H1 (cell line): ENCODE measurements at regions not wholly inside any gene's neighbourhood (a gene's known extent, or its start where the extent isn't known, plus 50 kb on each side); places are given as distances from the start of the nearest gene placed in this dataset.

Source experiments
- CTCF ChIA-PET: fragments of 300-600 bp; sonication (Branson Sonifier 250); formaldehyde crosslinking; loops from one replicate; lab custom pipeline; 2021; ENCODE audit not compliant: partially characterized antibody; lab: Charles Lee
- POLR2A ChIA-PET: fragments of 300-600 bp; sonication (Branson Sonifier 250); formaldehyde crosslinking; loops from one replicate; lab custom pipeline; 2021; ENCODE audit warnings: inconsistent platforms; ENCODE audit not compliant: partially characterized antibody; lab: Charles Lee
- DNase-seq, 2 experiments: peaks; one replicate each; pipeline versions ENCODE4 v3.0.0 to v3.0.0-alpha.2; 2010 to 2022; ENCODE audit warnings: low spot score in 2 of 2, low read depth in 1 of 2, mixed read lengths in 1 of 2
- FAIRE-seq: peaks from 2 replicates; lab custom pipeline; 2011; peaks lifted over from hg19 to GRCh38; lab: Jason Lieb, UNC
- H2AFZ ChIP-seq: 2 replicates; pipeline ENCODE4 v1.8.1; 2012; ENCODE audit warnings: low read length, inconsistent platforms
- H2AK5ac ChIP-seq: 2 replicates; pipeline ENCODE4 v1.6.1; 2013; ENCODE audit warnings: low read depth, low read length
- H2BK120ac ChIP-seq: replicated peaks from 2 replicates; pipeline ENCODE3; 2013; ENCODE audit warnings: low read depth, low read length, inconsistent platforms
- H2BK12ac ChIP-seq: 2 replicates; pipeline ENCODE4 v1.6.1; 2013; ENCODE audit warnings: low read depth, low read length
- H2BK15ac ChIP-seq: 2 replicates; pipeline ENCODE4 v1.6.1; 2013; ENCODE audit warnings: low read length
- H2BK20ac ChIP-seq: 2 replicates; pipeline ENCODE4 v1.6.1; 2013; ENCODE audit warnings: low read length
- H2BK5ac ChIP-seq: 2 replicates; pipeline ENCODE4 v1.6.1; 2013; ENCODE audit warnings: low read depth, low read length
- H3K14ac ChIP-seq: 2 replicates; pipeline ENCODE4 v1.6.1; 2013; ENCODE audit warnings: inconsistent platforms; ENCODE audit not compliant: insufficient read length
- H3K18ac ChIP-seq: 2 replicates; pipeline ENCODE4 v1.6.1; 2013; ENCODE audit warnings: low read length; ENCODE audit errors: extremely low read depth
- H3K23ac ChIP-seq: 2 replicates; pipeline ENCODE4 v1.6.1; 2013; ENCODE audit warnings: inconsistent platforms; ENCODE audit not compliant: insufficient read length
- H3K23me2 ChIP-seq: 2 replicates; pipeline ENCODE4 v1.6.1; 2013; ENCODE audit warnings: low read depth, low read length
- H3K27ac ChIP-seq: 2 replicates; pipeline ENCODE4 v1.6.1; 2011; ENCODE audit warnings: low read depth, low read length, inconsistent platforms
- H3K27me3 ChIP-seq, 4 experiments: replicated peaks in 1 of 4; 1 replicate in 1 of 4; 2 replicates in 3 of 4; pipeline versions ENCODE4 v1.6.1 to v1.8.1; 2011 to 2013; ENCODE audit warnings: low read length in 3 of 4, mild to moderate bottlenecking in 3 of 4, inconsistent platforms in 2 of 4, mixed read lengths in 2 of 4, moderate library complexity in 1 of 4; ENCODE audit not compliant: control insufficient read depth in 3 of 4, insufficient read depth in 3 of 4; ENCODE audit errors: extremely low read depth in 1 of 4
- H3K36me3 ChIP-seq, 4 experiments: 2 replicates each; pipeline versions ENCODE4 v1.6.1 to v1.8.1; 2011 to 2013; ENCODE audit warnings: mild to moderate bottlenecking in 4 of 4, low read length in 3 of 4, moderate library complexity in 2 of 4, control low read depth in 1 of 4, inconsistent platforms in 1 of 4; ENCODE audit not compliant: insufficient read depth in 4 of 4, control insufficient read depth in 2 of 4
- H3K4ac ChIP-seq: replicated peaks from 2 replicates; pipeline ENCODE3; 2013; ENCODE audit warnings: low read length, low read depth, mixed read lengths, inconsistent platforms; ENCODE audit not compliant: insufficient read length
- H3K4me1 ChIP-seq, 4 experiments: replicated peaks in 1 of 4; 1 replicate in 1 of 4; 2 replicates in 3 of 4; pipeline versions ENCODE4 v1.6.1 to v1.8.1; 2011 to 2013; ENCODE audit warnings: low read length in 3 of 4, inconsistent platforms in 2 of 4, mixed read lengths in 1 of 4; ENCODE audit not compliant: insufficient read depth in 4 of 4, control insufficient read depth in 3 of 4
- H3K4me2 ChIP-seq, 2 experiments: 2 replicates each; pipeline versions ENCODE4 v1.6.1 to v1.8.1; 2011 to 2013; ENCODE audit warnings: low read depth in 2 of 2, low read length in 2 of 2, control low read depth in 1 of 2, inconsistent platforms in 1 of 2, mild to moderate bottlenecking in 1 of 2; ENCODE audit not compliant: insufficient read depth in 1 of 2
- H3K4me3 ChIP-seq, 4 experiments: fragments of 200-600, 300-600 bp in 1 of 4; sonication (generic), shearing (Covaris generic), sonication (Bioruptor Twin) in 1 of 4; 2 replicates each; pipeline versions ENCODE4 v1.5.1 to v1.8.1; 2011 to 2016; ENCODE audit warnings: low read length in 4 of 4, low read depth in 3 of 4, control low read depth in 2 of 4, inconsistent platforms in 2 of 4, mild to moderate bottlenecking in 2 of 4, mixed read lengths in 1 of 4, moderate library complexity in 1 of 4; ENCODE audit not compliant: insufficient read depth in 2 of 4; ENCODE audit errors: extremely low read depth in 1 of 4
- H3K56ac ChIP-seq: replicated peaks from 2 replicates; pipeline ENCODE3; 2013; ENCODE audit warnings: low read depth, mild to moderate bottlenecking, mixed read lengths, low read length, inconsistent platforms; ENCODE audit not compliant: insufficient read length
- H3K79me1 ChIP-seq: 2 replicates; pipeline ENCODE4 v1.6.1; 2013; ENCODE audit warnings: low read depth, low read length, control low read depth
- H3K79me2 ChIP-seq, 2 experiments: 2 replicates each; pipeline versions ENCODE4 v1.6.1 to v1.8.1; 2012 to 2013; ENCODE audit warnings: low read length in 2 of 2, mild to moderate bottlenecking in 2 of 2, inconsistent platforms in 1 of 2; ENCODE audit not compliant: insufficient read depth in 2 of 2, control insufficient read depth in 1 of 2
- H3K9ac ChIP-seq, 4 experiments: replicated peaks in 1 of 4; 1 replicate in 1 of 4; 2 replicates in 3 of 4; pipeline versions ENCODE4 v1.6.1 to v1.8.1; 2011 to 2013; ENCODE audit warnings: low read depth in 3 of 4, low read length in 3 of 4, control low read depth in 2 of 4, mild to moderate bottlenecking in 2 of 4, moderate library complexity in 2 of 4, inconsistent platforms in 1 of 4; ENCODE audit errors: extremely low read depth in 1 of 4
- H3K9me3 ChIP-seq, 2 experiments: 2 replicates each; pipeline versions ENCODE4 v1.6.1 to v1.8.1; 2012 to 2013; ENCODE audit warnings: mild to moderate bottlenecking in 2 of 2, moderate library complexity in 2 of 2, control low read depth in 1 of 2, inconsistent platforms in 1 of 2, low read depth in 1 of 2, low read length in 1 of 2, mixed read lengths in 1 of 2; ENCODE audit not compliant: insufficient read depth in 2 of 2
- H4K20me1 ChIP-seq, 2 experiments: replicated peaks in 1 of 2; 2 replicates each; pipeline versions ENCODE3 to v1.8.1; 2011 to 2013; ENCODE audit warnings: inconsistent platforms in 2 of 2, low read length in 2 of 2, mild to moderate bottlenecking in 1 of 2; ENCODE audit not compliant: insufficient read depth in 2 of 2, control insufficient read depth in 1 of 2
- H4K5ac ChIP-seq: 2 replicates; pipeline ENCODE4 v1.6.1; 2013; ENCODE audit warnings: low read length, low read depth, mixed read lengths, inconsistent platforms; ENCODE audit not compliant: insufficient read length
- H4K8ac ChIP-seq: 2 replicates; pipeline ENCODE4 v1.8.0; 2013; ENCODE audit warnings: mild to moderate bottlenecking, moderate library complexity, low read length, inconsistent platforms; ENCODE audit not compliant: insufficient read depth; ENCODE audit errors: extremely low read depth
- H4K91ac ChIP-seq: replicated peaks from 2 replicates; pipeline ENCODE3; 2013; ENCODE audit warnings: low read length, mixed read lengths, inconsistent platforms; ENCODE audit not compliant: insufficient read length
- ATF2 ChIP-seq: IDR thresholded peaks from 2 replicates; pipeline ENCODE4 v1.6.1; 2012; ENCODE audit warnings: low read length, inconsistent platforms
- E2F6 ChIP-seq: IDR thresholded peaks from 2 replicates; pipeline ENCODE4 v1.6.1; 2012; ENCODE audit warnings: inconsistent platforms
- JUN ChIP-seq: IDR thresholded peaks from 2 replicates; pipeline ENCODE4 v1.6.1; 2011; ENCODE audit warnings: low read depth, mild to moderate bottlenecking, improper control_type of control experiment, low read length
- KDM4A ChIP-seq: IDR thresholded peaks from one replicate; pipeline ENCODE4 v1.7.1; 2012; ENCODE audit warnings: low read depth, mild to moderate bottlenecking, moderate library complexity, low read length, inconsistent platforms; ENCODE audit not compliant: severe bottlenecking
- POLR2A ChIP-seq, 2 experiments: IDR thresholded peaks; 1 replicate in 1 of 2; 2 replicates in 1 of 2; pipeline ENCODE4 v1.6.1; 2011; ENCODE audit warnings: low read depth in 2 of 2, low read length in 2 of 2, mild to moderate bottlenecking in 2 of 2; ENCODE audit errors: control extremely low read depth in 1 of 2
- TAF1 ChIP-seq: IDR thresholded peaks from 2 replicates; pipeline ENCODE4 v1.6.1; 2011; ENCODE audit warnings: mild to moderate bottlenecking, low read depth, low read length
- TAF7 ChIP-seq: optimal IDR thresholded peaks from 2 replicates; pipeline ENCODE3; 2011; ENCODE audit warnings: low read depth, mild to moderate bottlenecking, inconsistent platforms, low read length, moderate library complexity, borderline replicate concordance
- WGBS, 2 experiments: shearing (Covaris generic) in 1 of 2; methylation state at CpG; one replicate each; pipeline versions ENCODE4 v1.1.6 to v1.1.7; 2013 to 2015; ENCODE audit warnings: low lambda C conversion rate in 2 of 2, mixed read lengths in 2 of 2, inconsistent platforms in 1 of 2, low coverage in 1 of 2, missing lambda C conversion rate in 1 of 2; ENCODE audit not compliant: insufficient replicate concordance in 2 of 2, insufficient coverage in 1 of 2, insufficient read length in 1 of 2; ENCODE audit errors: extremely low coverage in 1 of 2, missing lambda C conversion rate in 1 of 2; 5-methylcytosine and 5-hydroxymethylcytosine counted together

GRCh38 chr5:116671211-116671736 lies 96.7 kb upstream of the SEMA6A start:
- no peak overlapping the region for H3K23ac ChIP-seq
- H3K9me3 ChIP-seq: no peaks in the 10 kb centered on the region
- FAIRE-seq: no peak
- no peak overlapping the region for H3K18ac ChIP-seq
- H3K4me1 ChIP-seq: no peaks in the 10 kb centered on the region
- no peak overlapping the region for H2AK5ac ChIP-seq
- no peak overlapping the region for H4K8ac ChIP-seq
- no peaks in the 10 kb centered on the region for H3K79me1 ChIP-seq
- H2BK12ac ChIP-seq: no peak overlapping the region
- POLR2A ChIA-PET: no interaction called here
- H3K14ac ChIP-seq: no peak overlapping the region
- H3K27ac ChIP-seq: no peak overlapping the region
- no peak overlapping the region for H2BK120ac ChIP-seq
- no peak overlapping the region for H3K9ac ChIP-seq
- H3K56ac ChIP-seq: no peak overlapping the region
- H3K27me3 ChIP-seq: no peaks in the 10 kb centered on the region
- H3K4me2 ChIP-seq: no peak overlapping the region
- H3K23me2 ChIP-seq: no peaks in the 10 kb centered on the region
- TF ChIP-seq ATF2 (no peak), TAF1 (no peak), E2F6 (no peak), KDM4A (no peak), TAF7 (no peak), POLR2A (IDR thresholded peaks at IDR 0.05; ENCODE audit: control extremely low read depth in 1 of 2, low read depth in 2 of 2, low read length in 2 of 2) (no peak), JUN (no peak)
- WGBS, 2 experiments: 90% methylated on average over 1 of the region's 1 CpG; no CpG with 5 or more reads in 1 of the 2 experiments
- no peak overlapping the region for H2BK5ac ChIP-seq
- H4K5ac ChIP-seq: no peak overlapping the region
- H4K91ac ChIP-seq: no peak overlapping the region
- H3K36me3 ChIP-seq: no peaks in the 10 kb centered on the region; a peak in 1 of 8 replicates
- no peak for DNase-seq
- CTCF ChIA-PET: interaction anchor here (0.9 to 1.7 kb wide), 3 partner anchors 9 to 95 kb away, joined by 3 to 4 read pairs (median 3); no protein-coding TSS in a partner anchor
- H3K79me2 ChIP-seq: no peaks in the 10 kb centered on the region
- H2AFZ ChIP-seq: 0 out of 2 replicates have a peak overlapping the region, but pooled peaks have one; percentile 35
- no peak overlapping the region for H3K4ac ChIP-seq
- no peak overlapping the region for H2BK20ac ChIP-seq
- no peaks in the 10 kb centered on the region for H4K20me1 ChIP-seq
- H3K4me3 ChIP-seq: no peak overlapping the region
- no peak overlapping the region for H2BK15ac ChIP-seq
